ENCODE measurements at regions not wholly inside any gene's neighbourhood (a gene's known extent, or its start where the extent isn't known, plus 50 kb on each side); places are given as distances from the start of the nearest gene placed in this dataset.
A peak's percentile ranks its signal among the peaks of the same experiment; 100 is the strongest.

DNA sequence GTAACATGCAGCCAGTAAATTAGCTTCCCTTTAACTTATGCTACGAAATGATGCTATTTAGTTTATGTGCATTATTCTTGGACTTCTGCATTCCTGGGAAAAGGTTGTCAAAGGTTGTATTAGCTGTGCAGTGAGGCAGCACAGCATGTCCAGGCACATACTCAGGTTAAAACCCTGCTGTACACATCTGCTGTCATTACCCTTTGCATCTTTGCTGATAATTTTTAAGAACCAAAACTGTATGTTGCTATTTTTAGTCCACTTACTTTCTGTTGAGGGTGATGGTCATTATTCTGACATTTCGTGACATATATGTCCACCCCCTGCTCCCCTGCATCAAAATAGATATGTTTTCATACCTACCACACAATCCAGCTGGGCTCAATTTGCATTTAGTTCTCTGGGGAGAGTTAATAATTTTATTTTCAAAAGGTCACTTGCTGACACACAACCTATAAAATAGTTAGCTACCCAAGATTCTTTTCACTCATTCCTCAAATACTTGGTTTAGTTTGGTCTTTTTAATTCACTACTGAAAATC is 142.5 kb upstream of the SPACA1 start:
- DNase-seq: no peak

DNA sequence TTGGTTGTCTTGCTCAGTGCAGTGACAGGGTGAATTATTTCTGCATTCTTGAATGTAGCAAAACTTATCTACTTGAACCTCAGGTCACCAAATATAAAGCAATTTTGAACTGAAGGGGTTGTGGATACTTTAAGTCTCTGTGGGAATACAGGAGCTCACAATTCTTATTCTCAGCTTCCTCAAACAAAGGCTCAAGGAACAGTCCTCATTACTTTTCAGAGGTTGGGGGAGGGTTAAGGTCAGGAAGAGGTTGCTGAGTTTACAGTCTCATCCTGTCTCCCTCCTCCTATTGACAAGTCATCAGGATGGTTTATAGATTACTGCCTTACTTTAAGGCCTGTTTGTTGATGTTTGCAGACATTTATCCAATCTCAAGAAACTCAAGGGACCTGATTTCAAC is 143.6 kb upstream of the SPACA1 start:
- no peak for DNase-seq

DNA sequence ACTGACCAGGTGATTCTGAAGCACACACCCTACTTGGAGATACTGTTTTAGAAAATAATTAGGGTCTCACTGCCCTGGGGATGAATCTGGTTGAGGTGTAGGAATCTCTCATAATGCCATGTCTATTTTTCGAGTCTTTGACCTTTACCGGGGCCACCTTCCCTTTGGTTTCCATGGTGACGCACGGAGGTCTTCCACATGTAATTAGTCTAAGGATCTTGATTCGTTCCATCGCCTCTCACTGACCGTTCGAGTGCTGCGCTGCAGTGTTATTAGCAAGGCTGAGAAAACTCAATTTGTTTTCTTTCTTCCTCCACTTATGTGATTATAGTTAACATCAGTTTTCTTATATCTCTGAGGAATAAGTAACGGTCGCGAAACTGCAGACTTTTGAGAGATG is 144.3 kb upstream of the SPACA1 start:
- no peak for DNase-seq

DNA sequence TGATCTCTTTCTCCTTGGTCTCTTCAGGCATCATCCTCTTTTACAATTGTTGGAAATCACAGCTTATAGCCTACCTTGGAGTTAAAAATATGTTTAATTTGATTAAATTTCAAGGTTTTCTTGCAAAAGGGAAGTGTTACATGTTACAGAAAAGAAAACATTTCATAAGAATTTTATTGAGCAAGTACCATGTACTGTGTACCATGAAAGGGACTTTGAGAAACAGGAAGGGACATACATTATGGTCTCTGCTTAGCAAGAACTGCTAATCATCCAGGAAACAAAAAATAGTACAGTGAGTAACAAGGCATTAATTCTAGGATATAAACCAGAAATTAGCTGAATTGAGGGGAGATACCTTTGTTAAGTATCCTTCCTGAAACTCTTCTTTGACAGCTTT is 145.3 kb upstream of the SPACA1 start:
- DNase-seq: no peak

DNA sequence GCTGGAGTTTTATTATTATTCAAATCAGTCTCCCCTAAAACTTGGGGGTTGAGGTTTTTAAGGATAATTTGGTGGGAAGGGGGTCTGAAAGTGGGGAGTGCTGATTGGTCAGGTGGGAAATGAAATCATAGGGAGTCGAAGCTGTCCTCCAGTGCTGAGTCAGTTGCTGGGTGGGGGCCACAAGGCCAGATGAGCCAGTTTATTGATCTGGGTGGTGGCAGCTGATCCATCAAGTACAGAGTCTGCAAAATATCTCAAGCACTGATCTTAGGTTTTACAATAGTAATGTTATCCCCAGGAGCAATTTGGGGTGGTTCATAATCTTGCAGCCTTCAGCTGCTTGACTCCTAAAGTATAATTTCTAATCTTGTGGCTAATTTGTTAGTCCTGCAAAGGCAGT is 146.0 kb upstream of the SPACA1 start:
- DNase-seq: no peak

DNA sequence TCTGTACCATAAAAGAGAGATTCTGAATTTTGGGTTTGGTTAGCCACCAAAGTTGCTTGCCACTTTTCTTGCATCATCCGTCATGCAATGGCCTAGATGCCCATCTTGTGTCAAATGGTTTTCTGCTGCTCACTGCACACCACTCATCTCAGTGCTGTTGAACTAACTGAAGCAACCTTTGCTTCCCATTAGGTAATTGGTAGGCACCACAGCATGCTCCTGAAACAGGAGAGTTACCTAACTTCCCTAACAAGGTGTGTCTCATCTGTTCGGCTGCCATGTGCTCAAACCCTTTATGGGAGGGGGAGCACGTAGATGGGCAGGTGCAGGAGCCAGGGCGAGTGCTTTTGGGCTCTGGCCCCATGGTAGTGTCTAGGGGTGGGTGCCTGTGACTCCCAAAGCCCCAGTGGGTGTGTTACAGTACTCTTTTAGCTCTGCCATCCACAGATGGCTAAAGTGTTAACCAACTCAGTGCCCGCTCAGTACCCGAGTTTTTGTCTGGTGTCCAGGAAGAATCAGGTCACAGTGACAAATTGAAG is 147.4 kb upstream of the SPACA1 start:
- DNase-seq: no peak

DNA sequence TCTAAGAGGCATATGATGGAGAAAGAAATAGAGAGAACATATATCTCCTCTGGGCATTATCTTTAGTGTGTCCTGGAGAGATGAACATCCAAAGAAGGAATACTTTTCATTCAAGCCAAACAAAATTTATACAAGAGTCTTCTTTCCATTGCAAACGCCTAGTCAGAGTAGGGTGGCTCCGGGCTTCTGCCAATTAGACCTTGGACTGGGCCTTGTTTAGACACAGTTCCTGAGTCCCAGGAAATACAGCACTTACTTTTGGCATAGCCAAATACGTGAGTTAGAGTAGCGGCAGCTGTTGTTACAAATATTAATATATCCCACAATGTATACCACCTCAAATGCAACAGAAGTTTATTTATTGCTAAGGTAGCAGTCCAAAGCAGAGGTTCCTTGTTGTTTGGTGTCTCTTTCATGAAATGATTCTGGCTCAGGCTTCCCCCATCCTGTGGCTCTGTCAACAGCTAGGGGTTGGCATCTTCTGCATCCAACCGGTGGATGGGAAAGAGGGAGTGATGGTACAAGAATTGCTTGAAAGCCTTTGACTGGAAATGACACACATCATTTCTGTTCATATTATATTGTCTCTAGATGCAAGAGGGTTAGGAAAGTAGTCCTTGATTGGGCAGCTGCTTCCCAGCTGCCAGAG is 148.0 kb upstream of the SPACA1 start:
- no peak for DNase-seq

DNA sequence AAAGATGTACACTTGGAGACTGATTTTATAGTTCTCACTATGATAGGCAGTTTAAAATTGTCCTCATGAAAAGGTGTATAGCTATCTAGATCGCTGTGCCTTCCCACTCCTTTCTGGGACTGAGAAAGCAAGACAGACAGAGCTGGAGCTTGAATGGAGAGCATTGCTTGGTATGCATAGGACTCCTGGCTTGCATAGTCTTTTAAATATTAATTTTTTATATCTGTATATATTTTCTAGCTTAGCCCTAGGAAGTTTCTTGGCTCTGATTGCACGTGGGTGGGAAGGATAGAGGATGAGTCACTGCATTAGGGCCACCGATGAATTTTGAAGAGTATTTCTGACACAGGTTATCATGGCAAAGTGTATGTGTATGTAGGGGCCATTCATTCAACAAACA is 150.0 kb upstream of the SPACA1 start:
- DNase-seq: no peak

DNA sequence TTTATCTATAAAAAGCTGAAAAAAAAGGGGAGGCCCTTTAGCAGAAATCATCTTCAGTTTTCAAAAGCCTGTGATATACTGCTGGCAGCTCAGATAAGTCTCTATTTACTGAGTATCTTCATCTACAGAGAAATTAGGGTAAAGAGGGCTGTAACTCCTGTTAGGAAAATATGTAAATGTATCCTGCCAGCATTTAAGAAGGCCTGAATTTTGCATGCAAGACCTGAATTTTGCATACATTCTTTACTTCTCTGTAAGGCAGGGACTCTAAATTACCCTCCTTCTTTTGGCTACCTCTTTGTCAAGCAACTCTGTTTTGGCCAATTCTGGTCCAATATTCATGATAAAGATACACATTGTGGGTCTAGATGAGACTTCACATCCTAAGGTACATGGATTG is 150.6 kb upstream of the SPACA1 start:
- DNase-seq: no peak

DNA sequence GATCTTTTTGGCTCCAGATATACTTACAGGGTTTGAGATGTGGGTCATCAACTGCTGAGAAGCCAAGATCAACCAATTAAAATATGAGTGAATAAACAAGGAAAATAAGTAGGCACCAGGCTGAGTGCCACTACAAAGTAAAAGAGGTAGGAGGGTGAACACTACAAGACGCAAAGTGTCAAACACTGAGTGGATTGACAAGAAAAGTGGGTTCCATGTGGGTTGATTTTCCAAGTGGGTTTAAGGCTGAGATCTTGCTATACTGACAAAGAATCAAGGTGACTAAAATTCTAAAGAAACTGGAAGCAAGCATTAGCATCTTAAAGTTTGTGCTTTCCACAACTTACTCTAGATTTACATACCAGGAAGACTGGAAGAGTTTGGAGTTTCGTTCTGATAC is 160.4 kb upstream of the SPACA1 start:
- no peak for DNase-seq

DNA sequence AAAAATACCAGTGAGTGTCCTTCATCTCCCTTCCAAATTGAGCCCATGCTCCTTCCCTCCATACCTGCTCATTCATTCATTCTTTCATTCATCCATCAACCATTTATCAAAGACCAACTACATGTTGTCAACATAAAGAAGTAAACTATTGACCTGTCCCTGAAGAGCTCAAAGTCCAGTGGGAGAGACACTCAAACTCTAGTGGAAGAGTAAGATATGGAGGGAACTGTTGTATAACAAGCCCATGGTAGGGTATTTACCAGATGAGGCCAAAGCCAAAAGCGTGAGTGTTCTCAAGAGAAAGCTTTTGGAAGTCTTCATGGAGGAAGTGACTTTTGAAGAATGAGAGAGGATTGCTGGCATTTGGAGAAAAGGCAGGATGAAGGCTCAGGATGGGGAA is 163.4 kb upstream of the SPACA1 start:
- no peak for DNase-seq

DNA sequence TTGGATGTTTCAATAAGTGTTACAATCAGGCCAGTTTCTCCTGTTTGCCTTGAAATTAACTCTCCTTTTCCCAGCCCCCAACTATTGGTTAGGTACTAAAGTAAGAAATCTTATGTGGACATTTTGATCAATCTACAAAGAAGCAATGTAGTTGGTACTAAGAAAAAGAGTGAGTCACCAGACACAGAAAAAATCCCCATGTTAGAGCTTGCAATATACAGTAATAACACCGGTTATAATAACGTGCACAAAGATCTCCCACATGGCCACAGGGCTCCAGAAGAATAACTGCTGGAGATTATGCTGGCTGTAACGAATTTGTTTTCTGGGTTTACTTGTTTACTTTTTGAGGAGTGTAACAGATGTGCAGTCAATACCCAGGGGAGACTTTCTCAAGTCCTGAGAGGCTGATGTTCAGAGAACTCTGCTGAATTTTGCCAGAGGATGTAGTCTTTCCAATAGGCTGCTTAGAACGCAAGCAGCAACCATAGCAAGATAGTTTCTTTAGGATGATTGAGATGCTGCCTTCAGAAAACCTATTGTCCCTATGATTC is 166.2 kb upstream of the SPACA1 start:
- DNase-seq: no peak

DNA sequence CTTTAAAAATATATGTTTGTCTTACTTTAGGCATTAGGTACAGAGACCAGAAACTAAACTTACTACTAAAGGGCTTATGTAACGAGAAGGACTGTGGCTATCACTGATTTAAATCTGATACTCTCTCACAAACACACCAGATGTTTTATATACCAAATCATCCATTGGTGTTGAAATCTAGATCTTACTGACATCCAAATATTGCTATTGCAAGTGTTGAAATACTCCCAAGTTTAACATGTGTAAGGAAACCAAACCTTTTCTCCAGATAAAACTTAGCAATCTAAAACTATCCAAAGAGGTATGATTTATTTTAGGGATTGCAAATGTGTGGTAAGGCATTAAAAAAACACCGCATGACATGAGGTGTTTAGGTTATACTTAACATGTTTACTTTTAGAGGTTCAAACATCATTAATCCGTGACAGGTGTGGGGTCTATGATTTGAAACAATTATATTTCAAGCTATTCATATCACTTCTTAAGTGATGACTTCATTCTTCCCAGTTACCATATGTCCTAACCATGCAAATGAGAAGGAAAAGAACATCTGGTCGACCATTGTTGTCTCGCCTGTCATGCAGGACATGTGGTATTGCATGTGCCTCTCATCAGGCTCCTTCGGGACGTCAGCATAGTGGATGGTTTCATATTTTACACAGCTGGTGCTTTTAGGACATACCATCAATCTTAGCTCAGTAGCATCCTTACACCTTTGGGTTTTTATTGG is 168.3 kb upstream of the SPACA1 start:
- no peak for DNase-seq

DNA sequence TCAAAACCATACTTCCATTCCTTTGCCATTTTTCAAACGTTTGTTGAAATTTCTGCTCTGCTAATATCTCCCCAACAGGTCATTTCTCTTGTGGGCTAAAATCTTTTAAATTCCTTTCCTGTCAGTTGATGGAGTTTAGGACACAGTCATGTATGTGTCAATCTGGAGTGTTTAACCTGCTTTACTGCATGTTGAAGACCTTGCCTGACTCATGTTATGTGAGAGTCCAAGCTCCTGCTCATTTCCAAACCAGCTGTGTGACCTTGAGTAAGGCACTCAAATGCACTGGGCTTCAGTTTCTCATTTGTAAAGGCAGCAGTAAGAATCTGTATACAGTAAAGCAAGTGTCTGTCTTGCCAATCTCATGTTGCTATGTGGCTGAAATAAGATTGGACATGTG is 171.9 kb upstream of the SPACA1 start:
- DNase-seq: no peak

DNA sequence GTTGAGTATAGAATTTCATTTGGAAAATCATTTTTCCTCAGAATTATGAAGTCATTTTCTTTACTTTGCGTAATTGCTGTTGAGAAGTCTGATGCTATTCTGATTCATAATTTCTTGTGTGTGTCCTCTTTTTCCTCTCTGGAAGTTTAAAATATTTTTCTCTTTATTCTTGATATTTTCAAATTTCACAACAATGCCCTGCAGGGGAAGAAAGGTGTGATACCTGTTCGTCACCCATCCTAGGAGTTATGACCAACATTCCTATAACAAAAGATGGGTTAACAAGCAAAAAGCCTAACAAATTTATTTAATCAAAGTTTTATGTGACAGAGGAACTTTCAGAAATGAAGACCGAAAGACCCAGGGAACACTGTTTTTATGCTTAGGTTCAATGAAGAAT is 171.5 kb upstream of the AKIRIN2 start:
- no peak for DNase-seq

DNA sequence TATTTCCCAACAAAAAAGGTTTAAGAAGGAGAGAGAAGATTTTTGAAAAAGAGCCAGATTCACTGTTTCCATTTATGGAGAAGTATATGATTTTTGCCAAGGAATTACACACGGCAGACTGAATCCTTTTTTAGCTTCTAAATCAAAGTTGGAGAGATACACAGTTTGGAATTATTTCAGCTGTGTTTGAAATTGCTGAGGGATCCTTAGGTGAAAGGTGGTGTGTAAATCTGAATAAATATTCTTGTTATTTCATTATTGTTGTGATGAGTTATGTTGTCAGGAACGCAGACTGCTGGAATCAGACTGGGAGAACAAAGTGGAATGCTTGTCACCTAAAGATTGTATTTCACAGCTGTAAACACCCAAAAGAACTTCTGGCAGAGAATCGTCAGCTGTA is 168.5 kb upstream of the AKIRIN2 start:
- DNase-seq: no peak

DNA sequence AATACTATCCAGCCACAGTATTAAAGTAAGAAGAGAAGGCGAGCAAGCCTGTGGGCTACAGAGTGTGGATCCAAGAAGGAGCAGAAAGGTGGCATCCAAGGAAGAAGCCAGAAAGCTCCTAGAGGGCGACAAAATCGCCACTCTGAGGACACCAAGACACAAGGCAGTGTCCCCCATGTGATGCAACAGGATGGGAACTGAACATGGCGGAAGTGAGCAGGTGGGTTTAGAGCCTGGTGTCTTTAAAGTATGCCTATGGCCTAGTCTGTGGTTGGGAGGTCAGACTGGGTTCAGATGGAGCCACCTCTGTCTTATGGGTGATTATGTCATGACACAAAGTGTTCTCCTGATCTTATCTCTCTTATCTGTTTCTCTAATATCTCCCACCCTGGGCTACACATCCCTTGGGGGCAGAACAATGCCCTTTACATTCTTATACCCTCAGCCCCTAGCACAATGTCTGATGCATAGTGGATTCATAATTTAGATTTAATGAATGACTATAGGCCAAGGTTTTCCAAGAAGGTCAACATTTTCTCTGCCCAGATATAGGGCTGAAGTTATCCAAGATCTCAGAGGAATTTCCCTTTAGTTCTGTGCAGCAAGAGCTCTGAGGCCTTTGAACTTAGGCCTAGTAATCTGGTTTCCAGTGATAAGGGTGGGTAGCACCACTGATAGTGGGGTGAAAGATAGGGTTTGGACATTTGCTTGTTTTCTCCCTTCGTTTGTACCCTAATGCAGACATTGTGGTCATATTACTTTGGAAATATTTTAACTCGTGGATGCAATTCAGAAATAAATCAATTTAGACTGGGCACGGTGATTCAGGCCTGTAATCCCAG is 167.3 kb upstream of the AKIRIN2 start:
- DNase-seq: no peak

DNA sequence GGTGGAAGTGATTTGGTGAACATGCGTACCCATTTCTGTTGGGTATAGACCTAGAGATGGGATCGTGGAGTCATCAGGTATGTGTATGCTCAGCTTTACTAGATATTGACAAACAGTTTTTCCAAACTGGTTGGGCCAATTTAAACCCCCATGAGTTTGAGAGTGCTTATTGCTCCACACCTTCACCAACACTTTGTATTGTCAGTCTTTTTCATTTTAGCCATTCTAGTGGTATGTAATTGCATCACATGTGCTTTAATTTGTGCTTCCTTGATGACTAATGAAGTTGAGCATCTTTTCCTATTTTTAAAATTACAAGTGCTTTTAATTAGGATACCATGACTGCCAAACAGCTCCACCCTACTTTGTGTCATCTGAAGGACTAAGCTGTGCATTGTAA is 158.9 kb upstream of the AKIRIN2 start:
- DNase-seq: no peak

DNA sequence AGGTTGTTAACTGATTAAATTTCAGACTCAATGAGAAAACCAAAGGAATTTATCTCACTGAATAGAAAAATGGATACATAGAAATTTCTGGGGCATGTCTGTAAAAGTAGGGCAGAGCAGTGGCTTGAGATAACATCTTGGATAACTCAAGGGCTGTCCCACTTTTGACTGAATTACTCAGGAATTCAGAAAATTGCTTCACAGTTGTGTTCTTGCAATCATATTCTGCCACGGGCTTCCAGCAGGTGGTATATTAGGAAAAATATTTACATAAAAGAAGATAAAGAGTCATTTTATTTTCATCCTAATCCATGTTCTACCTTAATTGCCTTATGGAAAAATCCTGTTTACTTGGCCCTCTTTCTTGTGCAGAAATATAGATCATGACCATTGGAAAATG is 156.4 kb upstream of the AKIRIN2 start:
- DNase-seq: no peak

DNA sequence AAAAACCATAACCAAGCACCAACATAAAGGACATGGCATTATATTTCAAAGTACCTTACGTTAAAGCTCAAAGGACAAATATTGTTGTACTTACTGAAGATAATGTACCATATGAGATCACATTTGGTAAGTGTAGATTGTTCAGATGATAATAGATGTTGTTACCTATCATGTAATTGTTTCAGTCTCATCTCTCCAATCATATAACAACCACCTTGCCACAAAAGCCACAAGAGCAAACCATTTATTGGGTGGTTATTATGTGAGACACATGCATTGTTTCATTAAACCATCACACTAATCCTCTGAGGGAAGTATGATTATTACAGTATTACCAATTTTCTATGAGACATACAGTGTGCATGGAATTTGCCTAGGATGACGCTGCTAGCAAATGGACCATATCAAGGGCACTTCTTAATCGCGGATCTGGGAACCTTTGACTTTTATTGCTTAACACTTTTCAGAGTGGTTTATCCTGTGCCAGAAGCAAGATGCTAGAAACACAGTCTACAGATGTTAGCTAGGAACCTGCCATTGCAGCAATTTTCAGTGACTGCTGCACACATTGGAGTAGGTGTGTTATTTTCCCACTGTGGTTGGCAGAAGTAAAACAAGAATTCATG is 149.8 kb upstream of the AKIRIN2 start:
- peak; percentile 11 for DNase-seq

DNA sequence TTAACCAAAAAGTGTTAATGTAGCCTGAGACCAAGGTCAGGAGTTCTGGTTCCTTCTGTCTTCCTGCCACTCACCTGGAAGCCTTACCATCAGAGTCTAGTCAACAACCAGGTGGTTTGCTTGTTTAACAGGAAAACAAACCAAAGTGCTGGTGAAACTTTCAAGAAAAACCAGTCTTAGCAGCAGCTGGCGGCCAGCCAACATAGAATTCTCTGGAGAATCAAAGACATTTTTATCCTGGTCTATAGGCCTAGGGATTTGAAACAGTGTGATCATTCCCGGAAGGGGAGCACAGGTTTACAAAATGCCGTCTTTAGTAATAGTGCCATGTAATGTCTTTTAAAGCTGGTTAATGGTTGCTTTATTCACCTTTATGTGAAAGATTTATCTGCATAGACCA is 146.6 kb upstream of the AKIRIN2 start:
- no peak for DNase-seq

DNA sequence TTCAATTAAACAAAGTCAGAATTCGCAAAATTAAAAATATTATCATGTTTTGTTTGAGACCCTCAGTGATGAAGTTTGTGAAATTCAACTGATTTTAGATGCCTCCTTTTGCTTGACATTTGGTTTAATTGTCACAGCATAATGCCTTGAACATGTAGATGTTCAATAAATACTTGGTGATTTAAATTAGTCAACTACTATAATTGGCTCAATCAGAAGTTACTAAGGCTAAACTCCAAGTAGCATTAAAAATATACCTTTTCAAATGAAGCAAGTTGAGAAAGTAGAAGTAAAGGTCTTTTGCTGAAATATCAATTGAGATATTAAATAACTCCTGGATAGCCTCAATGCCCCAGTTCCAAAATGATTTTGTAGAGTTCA is 145.8 kb upstream of the AKIRIN2 start:
- no peak for DNase-seq

Data from NCI-H510A treated with DMSO at 0.1 percent for 48 hours (cell line).